HG02571 (cell line): ENCODE measurements at regions not wholly inside any gene's neighbourhood (a gene's known extent, or its start where the extent isn't known, plus 50 kb on each side); places are given as distances from the start of the nearest gene placed in this dataset.

ENCODE experiments used
- ATAC-seq: cut with Tn5 transposase; IDR thresholded peaks from one replicate; pipeline ENCODE4 v1.9.1; 2021; ENCODE audit warnings: mild to moderate bottlenecking, moderate library complexity; ENCODE audit not compliant: unreplicated experiment

DNA sequence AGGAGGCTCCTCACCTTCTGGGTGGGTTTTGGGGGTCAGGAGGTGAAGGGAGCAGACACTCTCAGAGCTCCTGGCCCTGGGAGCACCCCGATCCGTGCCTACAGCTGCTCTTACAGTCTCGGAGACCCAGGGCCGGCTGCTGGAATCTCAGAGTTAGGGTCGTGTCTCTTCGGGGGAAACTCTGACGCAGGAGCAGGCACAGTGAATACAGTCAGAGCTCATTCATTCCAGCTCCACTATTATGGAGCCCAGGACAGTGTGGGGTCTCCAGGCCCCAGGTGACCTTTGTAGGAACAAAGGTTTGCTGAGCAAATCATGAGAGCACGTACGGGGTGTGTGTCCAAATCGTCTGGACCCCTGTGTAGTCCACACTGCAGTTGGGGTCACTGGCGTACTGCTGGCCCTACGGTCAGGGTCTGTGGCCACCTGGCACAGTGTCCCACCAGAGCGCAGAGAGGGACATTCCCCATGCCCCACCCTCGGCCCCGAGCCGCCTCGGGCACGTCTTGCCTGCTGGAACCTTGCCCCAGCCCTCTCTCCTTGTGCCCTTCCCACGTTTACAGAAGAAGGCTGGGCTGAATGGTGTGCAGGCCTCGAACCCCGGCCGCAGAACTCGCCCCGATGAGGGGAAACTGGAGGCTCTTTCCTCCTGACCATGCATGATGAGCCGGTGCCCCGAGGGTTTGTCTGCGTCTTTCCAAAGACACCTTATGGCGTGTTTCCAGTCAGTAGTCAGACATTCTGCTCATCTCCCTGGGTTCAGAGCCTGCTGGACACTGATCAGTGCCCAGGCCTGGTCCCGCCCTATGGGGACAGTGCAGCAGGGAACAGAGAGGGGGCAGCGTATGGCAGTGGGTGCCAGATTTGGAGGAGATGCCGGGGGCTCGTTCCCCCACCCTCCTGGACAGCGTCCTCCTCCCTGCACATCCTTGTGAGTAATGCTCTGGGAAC, 1166.6 kb downstream of the BRD1 start:
- no peak for ATAC-seq

DNA sequence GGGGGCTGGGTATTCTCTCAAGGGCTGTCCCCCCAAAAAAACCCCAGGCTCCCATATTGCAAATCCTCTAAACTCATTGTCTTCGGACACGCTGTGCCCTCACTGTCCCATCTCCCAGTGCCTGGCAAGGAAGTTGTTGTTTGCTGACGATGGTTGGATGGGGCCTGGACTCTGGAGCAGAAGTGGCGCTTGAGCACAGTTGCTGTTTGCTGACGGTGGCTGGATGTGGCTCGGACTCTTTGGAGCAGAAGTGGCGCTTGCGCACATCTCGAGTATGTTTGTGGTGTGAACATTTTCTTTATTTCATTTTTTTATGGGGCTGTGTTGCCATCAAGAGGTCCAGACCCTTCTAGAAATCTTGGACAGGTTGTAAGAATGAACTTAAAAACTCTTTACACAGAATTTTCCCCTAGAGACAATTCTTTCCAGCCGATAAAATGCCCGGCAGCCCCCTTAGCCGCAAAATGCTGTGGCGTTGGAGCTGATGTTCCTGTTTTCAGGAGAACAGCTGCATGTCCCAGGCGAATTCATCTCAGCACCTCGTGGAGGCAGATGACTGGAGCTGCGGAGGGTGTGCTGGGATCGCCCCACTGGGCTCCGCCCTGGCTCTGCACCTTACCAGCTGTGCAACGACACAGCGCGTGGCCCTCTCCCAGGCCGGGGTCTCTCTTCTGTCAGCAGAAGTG, 1167.4 kb downstream of the BRD1 start:
- ATAC-seq = no peak

DNA sequence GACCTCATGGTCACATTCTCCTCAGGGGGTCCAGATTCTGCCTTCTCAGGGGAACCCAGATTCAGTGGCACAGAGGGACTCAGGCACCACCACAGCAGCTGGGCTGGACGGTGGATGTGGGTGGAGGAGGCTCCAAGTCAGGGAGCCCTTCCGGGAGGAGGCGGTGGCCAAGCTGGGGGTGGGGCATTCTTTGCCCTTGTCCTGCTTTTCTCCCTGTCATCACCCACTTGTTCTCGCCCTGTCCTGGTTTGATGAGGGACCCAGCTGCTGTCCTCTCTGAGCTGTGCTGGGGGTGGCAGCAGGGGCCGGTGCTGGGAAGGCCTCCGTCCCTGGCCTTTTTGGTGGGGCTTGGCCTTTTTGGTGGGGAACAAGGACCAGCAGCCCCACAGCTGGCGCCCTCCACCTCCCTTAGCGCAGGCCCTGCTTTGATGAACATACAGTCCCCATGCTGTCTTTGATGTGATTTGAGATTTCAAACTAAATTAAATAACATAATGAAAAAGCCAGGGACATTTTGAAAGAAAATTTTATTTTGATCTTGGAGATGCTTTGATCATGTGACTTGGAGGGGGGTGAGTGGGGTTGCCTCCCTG, 1168.2 kb downstream of the BRD1 start:
- no peak for ATAC-seq

DNA sequence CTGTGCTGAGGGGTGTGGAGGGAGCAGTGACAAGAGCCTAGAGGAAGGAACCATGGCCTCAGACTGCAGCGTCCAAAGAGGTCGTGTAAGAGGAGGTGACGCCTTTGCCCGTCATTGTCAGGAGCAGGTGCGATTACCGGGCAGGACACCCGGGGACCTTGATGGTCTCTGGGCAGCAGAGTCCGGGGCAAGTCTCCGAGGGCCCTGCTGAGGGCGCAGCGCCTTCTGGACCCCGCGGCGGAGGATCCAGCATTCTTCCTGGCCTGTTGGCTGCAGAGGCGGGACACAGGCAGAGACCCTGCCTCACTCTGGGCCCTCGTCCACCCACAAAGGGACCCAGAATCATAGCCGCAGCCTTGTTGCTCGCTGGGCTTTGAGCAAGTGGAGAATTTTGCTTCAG, 1168.8 kb downstream of the BRD1 start:
- no peak for ATAC-seq

DNA sequence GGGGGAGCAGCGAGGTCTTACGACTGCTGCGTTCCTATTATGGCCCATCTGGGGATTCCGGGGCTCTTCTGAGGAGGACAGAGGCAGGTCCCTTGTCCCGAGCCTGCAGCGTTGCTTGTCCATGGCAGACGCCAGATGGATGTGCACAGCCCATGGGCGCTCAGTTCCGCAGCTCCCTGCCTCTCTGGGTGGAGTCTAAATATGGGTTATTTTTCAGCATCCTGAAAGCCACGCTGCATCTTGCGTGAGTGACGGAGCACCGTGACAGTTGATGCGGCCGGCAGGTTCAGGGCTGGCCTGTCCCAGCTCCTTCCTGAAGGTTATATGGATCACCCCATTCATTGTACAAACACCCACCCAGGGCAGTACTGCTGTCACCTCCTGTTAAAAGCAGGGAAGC, 1169.4 kb downstream of the BRD1 start:
- ATAC-seq = no peak

DNA sequence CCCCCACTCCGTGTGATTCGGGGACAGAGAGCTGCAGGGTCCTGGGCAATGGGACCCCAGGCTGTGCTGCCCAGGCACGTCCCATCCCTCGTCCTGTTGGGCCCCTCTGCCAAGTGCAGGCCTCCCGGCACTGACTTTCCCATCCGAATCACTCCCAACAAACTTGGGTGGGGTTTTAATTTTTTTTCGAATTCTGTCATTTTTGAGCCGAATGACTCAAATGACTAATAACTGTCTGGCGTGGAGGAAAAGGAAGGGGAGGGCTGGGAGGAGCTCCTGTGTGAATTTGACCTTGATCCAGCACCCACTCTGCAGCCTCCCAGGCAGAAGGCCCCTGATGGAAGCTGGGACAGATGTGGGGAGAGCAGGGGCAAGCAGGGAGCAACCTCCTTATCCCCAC, 1173.2 kb downstream of the BRD1 start:
- ATAC-seq = no peak

DNA sequence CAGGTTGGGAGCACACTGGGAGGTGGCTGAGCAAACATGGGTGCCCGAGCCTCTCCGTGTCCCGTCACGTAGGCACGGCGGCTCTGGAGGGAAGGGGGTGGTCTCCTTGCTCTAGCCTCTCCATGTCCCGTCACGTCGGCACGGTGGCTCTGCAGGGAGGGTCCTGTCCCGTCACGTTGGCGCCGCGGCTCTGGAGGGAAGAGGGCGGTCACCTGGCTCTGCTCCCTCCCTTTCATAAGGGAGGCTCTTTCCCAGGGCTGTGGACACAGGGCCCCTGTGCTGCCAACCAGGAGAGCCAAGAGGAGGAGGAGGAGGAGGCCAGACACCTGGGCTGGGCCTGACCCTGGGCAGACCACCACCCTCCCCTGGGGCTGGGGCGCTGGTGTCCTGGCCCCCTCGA, 1173.7 kb downstream of the BRD1 start:
- ATAC-seq = no peak

DNA sequence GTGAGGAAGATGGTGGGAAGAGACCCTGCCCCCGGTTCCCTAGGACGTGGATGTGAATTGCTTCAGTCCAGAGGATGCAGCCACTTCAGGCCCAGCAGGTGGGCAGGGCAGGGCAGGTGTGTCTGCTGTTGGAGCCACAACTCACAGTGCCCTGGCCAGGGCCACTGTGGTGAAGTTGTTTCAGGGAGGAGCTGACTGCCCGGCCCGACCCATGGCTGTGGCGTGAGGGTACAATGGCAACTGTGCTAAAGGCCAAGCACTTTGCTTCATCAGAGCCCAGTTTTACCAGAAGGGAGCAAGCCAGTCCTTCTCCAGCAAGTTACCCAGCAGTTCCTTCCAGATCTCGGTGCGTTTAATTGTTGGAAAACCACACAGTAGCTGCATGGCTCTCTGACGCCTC, 1174.4 kb downstream of the BRD1 start:
- no peak for ATAC-seq

DNA sequence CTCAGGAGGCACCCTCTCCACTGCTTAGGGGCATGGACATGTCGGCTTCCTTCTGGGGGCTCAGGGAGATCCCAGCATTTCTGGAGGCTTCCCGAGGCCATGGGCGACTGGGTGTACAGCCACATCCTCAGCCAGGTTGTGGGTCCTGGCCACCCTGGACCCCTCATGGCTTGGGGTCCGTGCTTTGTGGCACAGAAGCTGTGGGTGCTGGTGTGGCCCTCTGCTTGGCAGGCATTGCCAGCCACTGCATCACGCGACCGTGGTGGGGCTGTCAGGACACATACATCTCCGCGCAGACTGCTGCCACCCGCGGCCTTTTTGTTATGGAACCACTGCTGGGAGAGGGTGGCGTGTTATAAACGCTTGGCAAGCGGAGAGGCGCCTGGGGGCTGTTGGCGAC, 1174.9 kb downstream of the BRD1 start:
- ATAC-seq = no peak

DNA sequence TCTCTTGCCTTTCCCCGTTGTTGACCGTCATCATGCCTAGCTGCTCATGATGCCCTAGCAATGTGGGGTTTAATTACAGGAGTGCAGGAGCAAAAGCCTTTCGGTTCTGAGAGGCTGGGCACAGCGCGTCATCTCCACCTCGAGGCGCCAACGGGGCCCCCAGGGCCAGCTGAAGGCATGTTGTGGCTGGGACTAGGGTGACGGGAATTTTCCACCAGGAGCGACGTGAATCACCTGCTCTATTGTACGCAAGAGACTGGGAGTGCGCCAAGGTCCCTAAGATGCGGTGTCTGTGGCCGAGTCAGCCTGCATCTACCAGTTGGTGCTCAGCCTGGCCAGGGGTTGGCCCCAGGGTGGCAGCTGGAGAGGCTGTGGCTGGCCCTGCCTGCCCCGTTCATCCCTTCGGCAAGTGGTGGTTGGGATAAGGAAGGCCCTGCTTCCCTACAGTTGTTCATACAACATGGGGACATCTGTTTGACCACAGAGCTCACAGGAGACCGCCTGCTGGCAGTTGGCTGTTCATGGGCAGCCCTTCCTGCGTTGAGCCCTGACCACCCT, 1175.6 kb downstream of the BRD1 start:
- no peak for ATAC-seq

DNA sequence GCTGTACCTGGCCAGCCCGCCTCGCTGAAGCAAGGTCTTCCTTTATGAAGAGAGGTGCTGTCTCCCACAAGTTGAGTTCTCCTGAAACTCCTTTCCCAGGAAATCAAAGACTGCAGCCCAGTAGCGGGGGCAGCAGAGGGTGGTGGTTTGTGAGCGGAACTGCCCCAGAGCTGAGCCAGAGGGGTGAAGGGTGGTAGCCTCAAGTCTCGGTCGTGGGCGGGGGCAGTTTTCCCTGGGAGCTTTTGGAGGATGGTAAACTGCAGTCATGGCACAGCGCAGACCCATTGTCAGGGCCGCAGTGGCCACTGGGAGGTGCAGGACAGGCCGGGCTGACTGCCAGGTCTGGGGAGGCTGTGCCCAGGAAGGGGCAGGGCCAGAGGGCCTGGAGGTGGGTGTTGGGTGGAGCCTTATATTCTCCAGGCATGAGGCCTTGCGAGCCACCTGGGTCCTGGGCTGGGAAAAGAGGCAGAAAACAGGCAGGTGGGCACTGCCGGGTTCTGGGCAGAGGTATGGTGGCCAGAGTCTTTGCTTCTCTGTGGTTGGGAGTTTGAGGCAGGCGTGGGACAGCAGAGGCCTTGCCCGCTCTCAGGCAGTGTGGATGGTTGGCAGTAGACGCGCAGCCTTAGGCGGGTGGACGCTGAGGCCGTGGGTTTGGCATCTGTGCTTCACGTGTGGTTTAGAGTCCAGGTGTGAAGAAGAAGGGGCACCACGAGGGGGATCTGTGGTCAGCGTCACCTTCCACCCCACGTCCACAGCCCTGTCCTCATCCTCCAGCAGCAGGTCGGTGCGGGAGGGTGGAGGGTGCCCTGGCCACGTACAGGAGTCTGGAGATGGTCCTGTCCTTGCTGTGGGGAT, 1176.4 kb downstream of the BRD1 start:
- ATAC-seq = no peak

DNA sequence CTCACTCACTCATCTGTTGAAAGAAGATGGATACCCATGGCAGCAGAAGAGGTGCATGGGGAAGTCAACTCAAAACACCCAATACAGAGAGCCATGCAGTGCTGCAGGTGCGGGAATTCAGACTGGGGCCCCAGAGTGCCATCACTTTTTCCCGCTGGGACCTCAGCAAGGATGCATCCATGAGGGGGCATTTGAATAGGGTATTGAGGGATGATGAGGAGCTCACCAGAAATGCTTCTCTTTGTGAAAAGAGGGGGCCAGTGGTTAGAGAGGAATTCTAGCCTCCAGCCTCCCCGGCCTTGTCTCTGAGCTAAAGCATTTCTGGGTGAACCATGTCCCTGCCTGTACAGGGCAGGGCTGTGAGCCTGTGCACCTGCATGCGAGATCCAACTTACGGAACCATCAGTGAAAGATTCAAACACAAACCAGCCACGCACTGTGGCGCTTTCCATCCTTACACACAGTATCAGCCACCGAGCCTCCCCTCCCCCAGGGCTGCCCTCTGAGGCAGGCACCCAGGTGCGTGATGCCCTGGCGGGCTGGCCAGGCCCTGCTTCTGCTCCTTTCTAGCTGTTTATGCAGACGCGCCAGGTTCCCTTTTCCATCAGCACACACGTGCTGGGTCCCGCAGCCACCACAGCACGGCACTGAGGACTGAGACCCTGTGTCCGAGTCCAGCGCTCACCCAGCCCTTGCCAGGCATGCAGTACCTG, 1177.2 kb downstream of the BRD1 start:
- ATAC-seq = no peak

DNA sequence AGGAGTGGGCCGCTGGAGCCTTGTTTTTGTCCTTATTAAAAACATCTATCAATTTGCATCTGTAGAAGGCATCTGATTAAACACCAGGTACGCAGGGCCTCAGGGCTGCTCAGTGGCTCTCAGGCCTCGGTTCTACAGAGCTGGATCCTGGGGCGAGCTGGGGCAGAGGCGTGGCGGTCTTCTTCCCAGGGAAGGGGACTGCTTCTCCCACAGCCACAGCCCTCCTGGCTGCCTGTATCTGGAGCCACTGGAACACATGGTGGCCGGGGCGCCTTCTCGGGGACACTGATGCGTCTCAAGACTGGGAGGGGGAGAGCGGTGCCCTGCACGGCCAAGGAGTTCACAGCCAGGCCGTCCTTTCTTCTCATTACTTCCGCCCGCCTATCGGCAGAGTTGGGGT, 1178.2 kb downstream of the BRD1 start:
- ATAC-seq = no peak

DNA sequence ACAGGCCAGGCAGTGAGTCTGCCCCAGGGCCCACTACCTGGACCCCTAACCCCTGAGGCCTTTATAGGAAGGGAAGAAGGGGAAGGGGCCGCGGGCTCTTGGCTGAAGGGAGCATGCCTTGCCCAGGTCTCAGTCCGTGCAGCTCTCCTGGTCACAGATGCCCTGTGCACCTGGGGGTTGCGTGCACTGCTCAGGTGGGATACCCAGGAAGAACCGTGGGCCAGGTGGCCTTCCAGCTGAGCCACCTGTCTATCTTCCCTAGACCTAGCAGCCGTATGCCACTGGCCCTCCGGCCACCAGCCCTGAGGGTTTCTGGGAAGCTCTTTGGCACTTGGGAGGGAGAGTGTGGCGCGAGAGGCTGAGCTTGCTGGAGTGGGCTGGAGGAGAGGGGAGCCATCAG, 1178.6 kb downstream of the BRD1 start:
- ATAC-seq = no peak

DNA sequence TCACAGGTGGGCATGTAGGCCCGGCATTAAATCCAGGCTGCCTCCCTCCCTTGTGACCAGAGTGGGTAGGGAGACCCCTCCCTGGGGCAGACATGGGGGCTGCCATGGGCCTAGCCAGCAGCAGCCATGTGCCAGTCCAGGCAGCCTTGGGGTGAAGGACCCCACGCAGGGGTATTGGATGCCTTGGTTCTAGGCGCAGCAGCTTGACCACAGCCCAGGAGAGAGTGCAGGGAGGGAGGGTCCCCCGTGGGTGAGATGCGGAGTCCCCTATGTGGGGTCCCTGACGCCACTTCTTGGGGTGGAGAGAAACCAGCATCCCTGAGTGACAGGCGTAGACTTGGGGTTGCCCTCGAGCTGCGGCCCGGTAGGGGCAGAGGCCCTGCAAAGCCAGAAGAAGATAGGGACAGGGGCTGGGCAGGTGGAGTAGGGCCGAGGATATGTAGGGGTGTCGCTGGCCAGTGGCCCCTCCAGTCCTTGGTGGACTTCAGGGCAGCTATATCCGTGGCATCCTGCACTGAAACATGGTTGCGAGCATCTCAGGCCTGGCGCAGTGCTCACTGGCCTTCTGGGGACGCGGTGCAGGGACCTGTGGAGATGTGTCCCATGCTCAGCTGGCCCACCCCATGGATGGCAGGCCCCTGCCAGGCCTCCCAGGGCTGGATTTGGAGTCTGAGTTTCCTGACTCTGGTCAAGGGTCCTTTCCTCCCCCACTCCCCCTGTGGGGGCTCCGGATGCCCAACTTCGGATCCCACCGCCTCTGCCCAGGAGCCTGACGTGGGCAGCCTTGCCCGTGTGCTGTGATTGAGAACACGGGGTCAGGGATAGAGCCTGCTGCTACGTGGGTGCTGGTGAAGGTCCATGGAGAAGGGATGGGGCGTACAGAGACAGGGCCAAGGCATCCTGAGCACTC, 1179.8 kb downstream of the BRD1 start:
- no peak for ATAC-seq

DNA sequence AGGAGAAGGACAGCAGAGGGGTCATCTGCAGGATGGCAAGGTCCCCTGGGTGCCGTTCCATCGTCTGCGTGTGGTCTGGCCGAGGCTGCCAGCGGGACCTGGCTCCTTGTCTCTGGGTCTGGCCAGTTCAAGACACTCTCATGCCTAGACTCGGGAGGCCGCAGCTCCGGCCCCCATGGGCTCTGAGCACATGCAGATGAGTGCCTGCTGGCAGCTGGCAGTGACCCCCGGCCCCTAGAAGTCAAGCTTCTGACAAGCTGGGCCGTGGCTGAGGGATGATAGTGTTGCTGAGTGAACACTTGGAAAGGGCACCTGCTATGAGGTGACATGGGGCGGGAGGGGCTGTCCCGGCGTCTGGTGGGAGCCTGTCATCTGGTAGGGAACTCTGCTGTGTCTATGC, 1180.6 kb downstream of the BRD1 start:
- ATAC-seq = no peak

DNA sequence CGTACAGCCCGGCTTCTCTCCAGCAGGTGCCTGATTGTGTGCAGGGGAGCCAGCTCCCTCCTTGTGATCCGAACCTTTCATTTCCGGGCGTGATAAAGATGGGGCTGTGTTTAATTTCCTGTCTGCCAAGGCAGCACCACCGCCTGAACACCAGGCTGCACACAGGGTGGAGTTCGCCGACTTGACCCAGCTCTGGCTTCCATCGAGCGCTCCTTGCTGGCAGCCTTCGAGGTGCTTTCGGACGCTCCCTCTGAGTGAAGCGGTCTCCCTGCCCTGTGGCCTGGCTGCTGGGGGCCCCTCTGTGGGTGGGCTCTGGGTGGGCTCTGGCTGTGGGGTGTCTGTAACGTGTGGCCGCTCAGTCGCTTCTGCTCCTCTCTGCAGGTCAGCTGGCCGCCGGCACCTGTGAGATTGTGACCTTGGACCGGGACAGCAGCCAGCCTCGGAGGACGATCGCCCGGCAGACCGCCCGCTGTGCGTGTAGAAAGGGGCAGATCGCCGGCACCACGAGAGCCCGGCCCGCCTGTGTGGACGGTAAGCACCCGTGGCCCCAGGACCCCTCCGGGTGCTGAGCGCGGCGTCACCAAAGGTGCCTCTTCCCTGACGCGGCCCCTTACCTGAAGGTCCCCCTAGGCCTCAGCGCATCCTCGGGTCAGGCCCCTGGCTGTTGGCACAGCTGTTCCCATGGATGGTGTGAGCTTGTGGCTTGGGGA, 1181.3 kb downstream of the BRD1 start:
- ATAC-seq = no peak

DNA sequence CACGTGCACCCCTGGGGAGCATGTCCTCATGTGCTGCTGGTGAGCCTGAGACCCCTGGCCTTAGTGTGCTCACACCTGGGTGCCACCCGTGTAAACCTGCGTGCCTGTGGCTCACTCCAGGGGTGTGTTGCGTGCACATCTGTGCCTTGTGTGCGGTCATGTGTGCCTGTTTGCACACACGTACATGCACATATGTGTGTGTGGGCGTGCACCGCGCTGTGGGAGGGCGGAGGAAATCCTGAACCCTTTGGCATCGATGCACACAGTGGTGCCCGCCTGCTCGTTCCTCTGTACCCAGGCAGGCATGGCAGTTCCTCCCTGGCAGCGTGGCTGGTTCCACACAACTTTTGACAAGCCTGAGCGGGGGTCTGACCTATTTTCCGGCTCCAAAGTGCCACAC, 1181.9 kb downstream of the BRD1 start:
- ATAC-seq = no peak
